SK-N-SH treated with all-trans-retinoic acid at 6 μM for 48 hours (cell line): ENCODE measurements at regions not wholly inside any gene's neighbourhood (a gene's known extent, or its start where the extent isn't known, plus 50 kb on each side); places are given as distances from the start of the nearest gene placed in this dataset.

Source experiments
- BACH2 ChIP-seq: fragments of 250-450 bp; sonication (Bioruptor Pico); IDR thresholded peaks from 2 replicates; pipeline ENCODE4 v1.9.0; 2021; ENCODE audit warnings: mild to moderate bottlenecking, borderline replicate concordance
- OSR1 ChIP-seq: fragments of 250-450 bp; sonication (Bioruptor Pico); IDR thresholded peaks from 2 replicates; pipeline ENCODE4 v1.8.0; 2022; ENCODE audit warnings: moderate library complexity, mild to moderate bottlenecking, inconsistent platforms
- ZFP3 ChIP-seq: fragments of 250-450 bp; sonication (Bioruptor Pico); IDR thresholded peaks from 2 replicates; pipeline ENCODE4 v1.5.0; 2020; ENCODE audit warnings: mild to moderate bottlenecking, moderate library complexity
- ZFP30 ChIP-seq: fragments of 450-650 bp; formaldehyde crosslinking; IDR thresholded peaks from 2 replicates; pipeline ENCODE4 v1.5.0; 2022; ENCODE audit warnings: mild to moderate bottlenecking, moderate library complexity
- ZNF70 ChIP-seq: fragments of 450-650 bp; formaldehyde crosslinking; IDR thresholded peaks from 2 replicates; pipeline ENCODE4 v1.5.0; 2020; ENCODE audit warnings: mild to moderate bottlenecking, moderate library complexity
- TF ChIP-seq, protein P1 (sequence below): fragments of 250-450 bp; sonication (Bioruptor Pico); IDR thresholded peaks from 2 replicates; pipeline ENCODE4 v1.8.0; 2020; ENCODE audit warnings: mild to moderate bottlenecking, moderate library complexity, borderline replicate concordance
- TF ChIP-seq, protein P2 (sequence below): fragments of 250-450 bp; sonication (Bioruptor Pico); IDR thresholded peaks from 2 replicates; pipeline ENCODE4 v1.5.1; 2020; ENCODE audit warnings: low read depth, mild to moderate bottlenecking, moderate library complexity
- TF ChIP-seq, protein P3 (sequence below): fragments of 250-450 bp; sonication (Bioruptor Pico); IDR thresholded peaks from 2 replicates; pipeline ENCODE4 v1.8.0; 2021; ENCODE audit warnings: low read depth, mild to moderate bottlenecking, moderate library complexity, borderline replicate concordance

DNA sequence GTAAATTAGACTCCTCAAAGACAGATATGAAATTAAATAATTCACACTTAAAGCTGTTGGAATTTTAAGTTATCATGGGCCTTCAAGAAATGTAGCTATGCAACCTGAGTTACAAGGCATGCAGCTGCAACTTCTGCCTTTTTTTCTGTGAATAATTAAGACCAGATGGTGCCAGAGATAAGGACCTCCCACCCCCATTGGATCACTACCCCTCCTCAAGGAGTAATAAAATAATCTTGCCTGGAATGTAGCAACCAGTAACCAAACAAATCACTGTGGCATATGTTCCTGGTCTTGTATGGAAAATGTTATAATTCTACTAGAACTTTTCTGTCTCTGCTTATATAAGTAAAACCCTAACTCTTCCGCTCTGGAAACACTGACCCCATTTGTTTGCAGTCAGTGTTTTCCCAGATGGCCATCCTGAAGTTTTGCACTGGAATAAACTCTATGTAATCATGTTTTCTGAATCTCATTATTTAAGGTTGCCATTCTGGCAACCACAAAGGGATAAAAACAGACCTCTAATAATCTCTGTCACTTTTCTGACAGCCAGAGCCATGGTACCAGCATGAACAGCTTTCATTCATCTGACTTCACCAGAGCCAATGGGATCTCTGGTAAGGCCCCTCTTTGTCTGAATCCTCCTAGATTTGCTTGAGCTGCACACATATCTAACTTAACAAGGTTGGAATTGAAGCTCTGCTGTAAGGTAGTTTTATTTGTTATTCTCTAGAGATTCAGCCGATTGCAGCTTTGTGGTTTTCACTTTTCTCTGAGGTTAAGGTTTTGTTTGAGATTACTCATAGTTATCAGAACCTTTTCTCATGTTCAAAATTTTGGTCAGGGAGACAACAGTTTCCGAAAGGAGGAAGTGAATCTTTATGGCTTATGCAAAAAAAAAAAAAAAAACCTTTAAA lies 274.6 kb downstream of the NAF1 start:
- TF ChIP-seq, protein P1, sequence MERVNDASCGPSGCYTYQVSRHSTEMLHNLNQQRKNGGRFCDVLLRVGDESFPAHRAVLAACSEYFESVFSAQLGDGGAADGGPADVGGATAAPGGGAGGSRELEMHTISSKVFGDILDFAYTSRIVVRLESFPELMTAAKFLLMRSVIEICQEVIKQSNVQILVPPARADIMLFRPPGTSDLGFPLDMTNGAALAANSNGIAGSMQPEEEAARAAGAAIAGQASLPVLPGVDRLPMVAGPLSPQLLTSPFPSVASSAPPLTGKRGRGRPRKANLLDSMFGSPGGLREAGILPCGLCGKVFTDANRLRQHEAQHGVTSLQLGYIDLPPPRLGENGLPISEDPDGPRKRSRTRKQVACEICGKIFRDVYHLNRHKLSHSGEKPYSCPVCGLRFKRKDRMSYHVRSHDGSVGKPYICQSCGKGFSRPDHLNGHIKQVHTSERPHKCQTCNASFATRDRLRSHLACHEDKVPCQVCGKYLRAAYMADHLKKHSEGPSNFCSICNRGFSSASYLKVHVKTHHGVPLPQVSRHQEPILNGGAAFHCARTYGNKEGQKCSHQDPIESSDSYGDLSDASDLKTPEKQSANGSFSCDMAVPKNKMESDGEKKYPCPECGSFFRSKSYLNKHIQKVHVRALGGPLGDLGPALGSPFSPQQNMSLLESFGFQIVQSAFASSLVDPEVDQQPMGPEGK (CRISPR knock-in tag) = no peak
- TF ChIP-seq, protein P2, sequence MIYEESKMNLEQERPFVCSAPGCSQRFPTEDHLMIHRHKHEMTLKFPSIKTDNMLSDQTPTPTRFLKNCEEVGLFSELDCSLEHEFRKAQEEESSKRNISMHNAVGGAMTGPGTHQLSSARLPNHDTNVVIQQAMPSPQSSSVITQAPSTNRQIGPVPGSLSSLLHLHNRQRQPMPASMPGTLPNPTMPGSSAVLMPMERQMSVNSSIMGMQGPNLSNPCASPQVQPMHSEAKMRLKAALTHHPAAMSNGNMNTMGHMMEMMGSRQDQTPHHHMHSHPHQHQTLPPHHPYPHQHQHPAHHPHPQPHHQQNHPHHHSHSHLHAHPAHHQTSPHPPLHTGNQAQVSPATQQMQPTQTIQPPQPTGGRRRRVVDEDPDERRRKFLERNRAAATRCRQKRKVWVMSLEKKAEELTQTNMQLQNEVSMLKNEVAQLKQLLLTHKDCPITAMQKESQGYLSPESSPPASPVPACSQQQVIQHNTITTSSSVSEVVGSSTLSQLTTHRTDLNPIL (CRISPR knock-in tag) = no peak
- no peak for TF ChIP-seq ZFP3
- no peak for TF ChIP-seq ZNF70 (CRISPR knock-in tag)
- no peak for TF ChIP-seq OSR1 (CRISPR knock-in tag)
- TF ChIP-seq ZFP30 = no peak
- no peak for TF ChIP-seq BACH2 (CRISPR knock-in tag)
- TF ChIP-seq, protein P3, sequence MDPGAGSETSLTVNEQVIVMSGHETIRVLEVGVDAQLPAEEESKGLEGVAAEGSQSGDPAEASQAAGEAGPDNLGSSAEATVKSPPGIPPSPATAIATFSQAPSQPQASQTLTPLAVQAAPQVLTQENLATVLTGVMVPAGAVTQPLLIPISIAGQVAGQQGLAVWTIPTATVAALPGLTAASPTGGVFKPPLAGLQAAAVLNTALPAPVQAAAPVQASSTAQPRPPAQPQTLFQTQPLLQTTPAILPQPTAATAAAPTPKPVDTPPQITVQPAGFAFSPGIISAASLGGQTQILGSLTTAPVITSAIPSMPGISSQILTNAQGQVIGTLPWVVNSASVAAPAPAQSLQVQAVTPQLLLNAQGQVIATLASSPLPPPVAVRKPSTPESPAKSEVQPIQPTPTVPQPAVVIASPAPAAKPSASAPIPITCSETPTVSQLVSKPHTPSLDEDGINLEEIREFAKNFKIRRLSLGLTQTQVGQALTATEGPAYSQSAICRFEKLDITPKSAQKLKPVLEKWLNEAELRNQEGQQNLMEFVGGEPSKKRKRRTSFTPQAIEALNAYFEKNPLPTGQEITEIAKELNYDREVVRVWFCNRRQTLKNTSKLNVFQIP (CRISPR knock-in tag) = no peak
